ENCODE measurements at regions not wholly inside any gene's neighbourhood (a gene's known extent, or its start where the extent isn't known, plus 50 kb on each side); places are given as distances from the start of the nearest gene placed in this dataset.

DNA sequence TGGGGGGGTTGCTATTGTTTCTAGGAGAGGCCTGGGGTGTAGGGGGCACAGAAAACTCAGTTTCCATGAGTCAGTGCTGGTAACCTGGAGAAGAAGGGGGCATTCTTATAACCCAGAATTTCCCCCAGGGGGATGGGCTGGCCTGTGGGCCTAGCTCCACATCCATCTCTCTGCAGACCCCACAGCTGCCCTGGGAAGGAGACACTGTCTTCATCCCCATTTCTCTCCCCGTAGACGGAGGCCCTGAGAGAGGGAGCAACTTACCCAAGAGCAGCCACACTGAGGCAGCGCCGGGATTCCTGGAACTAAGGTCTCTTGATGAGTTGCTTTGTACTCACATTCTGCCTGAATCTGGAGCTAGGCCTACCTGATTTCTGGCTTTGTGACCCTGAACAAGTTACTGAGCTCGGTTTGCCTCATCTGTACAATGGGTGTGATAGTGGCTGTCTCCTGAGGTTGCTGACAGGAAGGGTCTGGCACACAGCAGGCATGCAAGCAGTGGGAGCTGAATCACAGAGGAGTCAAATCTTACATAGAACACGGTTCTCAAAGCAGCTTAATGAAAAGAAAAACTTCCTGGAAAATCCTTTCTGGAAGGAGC lies 55.0 kb upstream of the LCTL start:
- no peaks in the 10 kb centered on the region for H3K4me1 ChIP-seq (ENCODE audit: insufficient read depth, poor library complexity, severe bottlenecking)
- no peaks in the 10 kb centered on the region for H3K36me3 ChIP-seq (ENCODE audit: low read depth)
- no peak overlapping the region for H3K27ac ChIP-seq (ENCODE audit: poor library complexity, severe bottlenecking)
- DNase-seq (ENCODE audit: low spot score) (no peak), ATAC-seq (ENCODE audit: low read depth) (no peak)
- TF ChIP-seq, protein P1, sequence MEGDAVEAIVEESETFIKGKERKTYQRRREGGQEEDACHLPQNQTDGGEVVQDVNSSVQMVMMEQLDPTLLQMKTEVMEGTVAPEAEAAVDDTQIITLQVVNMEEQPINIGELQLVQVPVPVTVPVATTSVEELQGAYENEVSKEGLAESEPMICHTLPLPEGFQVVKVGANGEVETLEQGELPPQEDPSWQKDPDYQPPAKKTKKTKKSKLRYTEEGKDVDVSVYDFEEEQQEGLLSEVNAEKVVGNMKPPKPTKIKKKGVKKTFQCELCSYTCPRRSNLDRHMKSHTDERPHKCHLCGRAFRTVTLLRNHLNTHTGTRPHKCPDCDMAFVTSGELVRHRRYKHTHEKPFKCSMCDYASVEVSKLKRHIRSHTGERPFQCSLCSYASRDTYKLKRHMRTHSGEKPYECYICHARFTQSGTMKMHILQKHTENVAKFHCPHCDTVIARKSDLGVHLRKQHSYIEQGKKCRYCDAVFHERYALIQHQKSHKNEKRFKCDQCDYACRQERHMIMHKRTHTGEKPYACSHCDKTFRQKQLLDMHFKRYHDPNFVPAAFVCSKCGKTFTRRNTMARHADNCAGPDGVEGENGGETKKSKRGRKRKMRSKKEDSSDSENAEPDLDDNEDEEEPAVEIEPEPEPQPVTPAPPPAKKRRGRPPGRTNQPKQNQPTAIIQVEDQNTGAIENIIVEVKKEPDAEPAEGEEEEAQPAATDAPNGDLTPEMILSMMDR (IDR thresholded peaks at IDR 0.05; ENCODE audit: poor library complexity, severe bottlenecking): no peak
- no peaks in the 10 kb centered on the region for H3K9me3 ChIP-seq (ENCODE audit: severe bottlenecking)
- no peak overlapping the region for H3K4me3 ChIP-seq (ENCODE audit: severe bottlenecking)
- no peaks in the 10 kb centered on the region for H3K27me3 ChIP-seq (ENCODE audit: insufficient read depth, poor library complexity, severe bottlenecking)

DNA sequence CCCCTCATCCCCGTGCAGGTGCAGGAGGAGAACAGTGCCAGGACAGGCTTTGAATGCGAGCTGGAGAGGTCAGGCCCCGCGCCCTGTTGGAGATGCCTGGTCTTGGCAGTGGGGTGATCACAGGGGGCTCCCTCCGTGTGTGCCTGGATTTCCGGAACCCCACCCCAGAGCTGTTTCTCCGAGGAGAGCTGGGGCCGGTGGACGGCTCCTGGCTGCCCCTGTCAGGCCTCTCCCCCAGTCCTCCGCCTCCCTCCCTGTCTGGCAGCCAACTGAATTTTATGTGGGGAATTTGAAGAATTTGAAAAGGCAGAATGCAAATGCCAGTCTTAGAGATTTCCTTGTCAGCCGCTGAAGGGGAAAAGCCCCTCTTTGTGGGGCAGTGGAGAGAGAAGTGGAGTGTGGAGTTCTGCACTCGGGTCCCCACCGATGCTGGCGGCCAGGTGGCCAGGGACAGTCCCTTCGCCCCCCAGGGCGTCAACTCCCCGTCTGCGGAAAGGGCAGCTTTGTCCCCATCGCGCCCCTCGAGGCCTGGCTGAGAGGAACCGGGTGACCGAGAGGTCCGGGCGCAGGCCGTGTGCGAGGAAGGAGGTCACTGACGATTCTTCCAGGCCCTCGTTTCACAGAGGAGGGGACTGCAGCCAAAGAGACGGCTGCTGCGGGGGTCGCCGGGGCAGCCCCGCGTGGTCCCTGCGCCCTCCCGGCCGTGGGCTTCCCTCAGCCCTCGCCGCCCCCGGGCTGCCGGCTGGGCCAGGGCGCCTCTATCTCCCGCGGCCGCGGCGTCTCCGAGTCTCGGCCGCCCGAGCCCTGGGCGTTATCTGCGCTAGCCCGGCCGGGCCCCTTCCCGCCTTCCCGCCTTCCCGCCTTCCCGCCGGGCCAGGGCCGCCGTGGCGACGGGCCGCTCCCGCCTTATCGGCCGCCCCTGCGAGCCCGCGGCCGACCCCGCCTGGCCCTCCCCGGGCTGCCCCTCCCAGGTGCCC lies 56.0 kb upstream of the LCTL start:
- TF ChIP-seq, protein P1 (IDR thresholded peaks at IDR 0.05; ENCODE audit: poor library complexity, severe bottlenecking): no peak
- no peak overlapping the region for H3K27ac ChIP-seq (ENCODE audit: poor library complexity, severe bottlenecking)
- no peak for ATAC-seq (ENCODE audit: low read depth)
- H3K36me3 ChIP-seq (ENCODE audit: low read depth): no peaks in the 10 kb centered on the region
- H3K4me3 ChIP-seq (ENCODE audit: severe bottlenecking): no peak overlapping the region
- no peak for DNase-seq (ENCODE audit: low spot score)
- no peaks in the 10 kb centered on the region for H3K9me3 ChIP-seq (ENCODE audit: severe bottlenecking)
- H3K4me1 ChIP-seq (ENCODE audit: insufficient read depth, poor library complexity, severe bottlenecking): no peaks in the 10 kb centered on the region
- no peaks in the 10 kb centered on the region for H3K27me3 ChIP-seq (ENCODE audit: insufficient read depth, poor library complexity, severe bottlenecking)

DNA sequence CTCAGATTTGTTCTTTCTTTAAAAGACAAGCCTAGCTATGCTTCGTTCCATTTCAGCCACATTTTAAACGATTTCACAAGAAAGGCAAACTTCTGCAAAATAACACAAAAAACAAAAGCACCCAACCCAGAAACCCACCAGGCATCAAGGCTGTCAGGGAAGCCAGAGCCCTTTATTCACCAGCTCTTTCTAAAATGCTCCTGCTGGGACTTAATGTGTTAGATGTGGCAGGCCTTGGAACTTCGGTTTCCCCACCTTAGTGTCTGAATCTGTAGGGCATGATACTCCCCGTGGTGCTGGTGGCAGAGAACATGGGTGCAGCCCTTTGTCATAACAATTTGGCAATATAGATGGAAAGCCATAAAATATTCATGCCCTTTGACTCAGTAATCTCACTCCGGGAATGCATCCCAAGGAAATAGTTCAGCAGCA lies 56.8 kb upstream of the LCTL start:
- H3K9me3 ChIP-seq (ENCODE audit: severe bottlenecking): no peaks in the 10 kb centered on the region
- DNase-seq (ENCODE audit: low spot score) (no peak), ATAC-seq (ENCODE audit: low read depth) (no peak)
- no peaks in the 10 kb centered on the region for H3K4me1 ChIP-seq (ENCODE audit: insufficient read depth, poor library complexity, severe bottlenecking)
- no peak overlapping the region for H3K4me3 ChIP-seq (ENCODE audit: severe bottlenecking)
- H3K27me3 ChIP-seq (ENCODE audit: insufficient read depth, poor library complexity, severe bottlenecking): no peaks in the 10 kb centered on the region
- H3K36me3 ChIP-seq (ENCODE audit: low read depth): no peaks in the 10 kb centered on the region
- TF ChIP-seq, protein P1 (IDR thresholded peaks at IDR 0.05; ENCODE audit: poor library complexity, severe bottlenecking): no peak
- no peak overlapping the region for H3K27ac ChIP-seq (ENCODE audit: poor library complexity, severe bottlenecking)

DNA sequence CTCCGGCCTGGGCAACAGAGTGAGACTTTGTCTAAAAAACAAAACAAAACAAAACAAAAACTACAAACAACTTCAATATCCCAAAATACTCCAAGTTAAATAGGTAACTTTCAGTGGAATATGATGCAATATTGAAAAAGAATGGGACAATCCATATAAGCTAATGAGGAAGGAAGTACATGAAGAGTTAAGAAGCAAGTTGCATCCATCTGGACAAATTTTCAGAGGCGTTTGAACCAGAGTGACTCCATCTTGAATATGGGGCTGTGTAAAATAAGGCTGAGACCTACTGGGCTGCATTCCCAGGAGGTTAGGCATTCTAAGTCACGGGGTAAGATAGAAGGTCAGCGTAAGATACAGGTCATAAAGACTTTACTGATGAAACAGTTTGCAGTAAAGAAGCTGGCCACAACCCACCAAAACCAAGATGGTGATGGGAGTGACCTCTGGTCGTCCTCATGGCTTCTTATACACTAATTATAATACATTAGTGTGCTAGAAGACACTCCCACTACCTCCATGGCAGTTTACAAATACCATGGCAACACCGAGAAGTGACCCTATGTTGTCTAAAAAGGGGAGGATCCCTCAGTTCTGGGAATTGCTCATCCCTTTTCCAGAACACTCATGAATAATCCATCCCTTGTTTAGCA lies 58.1 kb upstream of the LCTL start:
- H3K9me3 ChIP-seq (ENCODE audit: severe bottlenecking): no peaks in the 10 kb centered on the region
- TF ChIP-seq, protein P1 (IDR thresholded peaks at IDR 0.05; ENCODE audit: poor library complexity, severe bottlenecking): no peak
- DNase-seq (ENCODE audit: low spot score): no peak
- no peaks in the 10 kb centered on the region for H3K4me1 ChIP-seq (ENCODE audit: insufficient read depth, poor library complexity, severe bottlenecking)
- no peak for ATAC-seq (ENCODE audit: low read depth)
- no peak overlapping the region for H3K27ac ChIP-seq (ENCODE audit: poor library complexity, severe bottlenecking)
- H3K36me3 ChIP-seq (ENCODE audit: low read depth): no peaks in the 10 kb centered on the region
- H3K27me3 ChIP-seq (ENCODE audit: insufficient read depth, poor library complexity, severe bottlenecking): no peaks in the 10 kb centered on the region
- no peak overlapping the region for H3K4me3 ChIP-seq (ENCODE audit: severe bottlenecking)

All from RWPE2 (cell line).